T-helper 17 cell (primary cell): ENCODE measurements at regions not wholly inside any gene's neighbourhood (a gene's known extent, or its start where the extent isn't known, plus 50 kb on each side); places are given as distances from the start of the nearest gene placed in this dataset.

Experiments used
- ATAC-seq: fragments of 150-1000 bp; cut with Tn5 transposase; 2 replicates; pipeline ENCODE4 v1.10.0; 2021; ENCODE audit warnings: mild to moderate bottlenecking, moderate library complexity
- DNase-seq, 3 donors: peaks; one replicate each; pipeline versions ENCODE4 v3.0.0 to v3.0.0-alpha.2; 2020 to 2021
- H3K9me3 ChIP-seq: one replicate; pipeline ENCODE4 v1.7.0; 2013; ENCODE audit warnings: low read length, mild to moderate bottlenecking; ENCODE audit not compliant: control insufficient read depth, poor library complexity, severe bottlenecking
- H3K27ac Mint-ChIP-seq: one replicate; pipeline ENCODE4 v1.8.0; 2022; ENCODE audit warnings: mild to moderate bottlenecking, moderate library complexity, mixed read lengths
- H3K27me3 Mint-ChIP-seq: one replicate; pipeline ENCODE4 v1.8.0; 2022; ENCODE audit warnings: mixed read lengths
- H3K36me3 Mint-ChIP-seq: one replicate; pipeline ENCODE4 v1.8.0; 2022; ENCODE audit warnings: low read depth, mixed read lengths
- H3K4me1 Mint-ChIP-seq: one replicate; pipeline ENCODE4 v1.8.0; 2022; ENCODE audit warnings: mild to moderate bottlenecking, mixed read lengths
- H3K4me3 Mint-ChIP-seq: one replicate; pipeline ENCODE4 v1.8.0; 2022; ENCODE audit warnings: mild to moderate bottlenecking, moderate library complexity, mixed read lengths

DNA sequence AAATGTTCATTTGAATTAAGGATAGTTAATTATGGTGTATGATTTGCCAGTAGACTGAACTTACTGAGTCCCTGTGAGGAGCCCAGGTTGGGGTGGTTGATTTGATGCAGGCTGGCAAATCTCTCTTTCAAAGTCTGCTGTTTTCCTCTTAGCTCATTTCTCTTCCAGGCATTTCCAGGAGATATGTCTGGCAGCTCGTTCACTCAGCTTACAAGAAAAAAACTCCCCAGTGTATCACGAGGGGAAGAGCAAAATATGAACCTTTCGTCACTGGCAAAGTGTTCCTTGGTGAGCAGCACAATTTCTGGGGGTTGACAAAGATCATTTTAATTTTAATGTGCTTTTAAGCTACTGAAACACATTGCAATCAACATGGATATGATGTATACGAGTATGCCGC is 244.2 kb downstream of the CBLL2 start:
- ATAC-seq = no peak
- DNase-seq = no peak
- Mint-ChIP-seq H3K36me3 (no peaks in the 10 kb centered on the region), H3K4me1 (no peaks in the 10 kb centered on the region), H3K27me3 (no peaks in the 10 kb centered on the region), H3K27ac (no peak overlapping the region), H3K4me3 (no peak overlapping the region)
- no peaks in the 10 kb centered on the region for H3K9me3 ChIP-seq

DNA sequence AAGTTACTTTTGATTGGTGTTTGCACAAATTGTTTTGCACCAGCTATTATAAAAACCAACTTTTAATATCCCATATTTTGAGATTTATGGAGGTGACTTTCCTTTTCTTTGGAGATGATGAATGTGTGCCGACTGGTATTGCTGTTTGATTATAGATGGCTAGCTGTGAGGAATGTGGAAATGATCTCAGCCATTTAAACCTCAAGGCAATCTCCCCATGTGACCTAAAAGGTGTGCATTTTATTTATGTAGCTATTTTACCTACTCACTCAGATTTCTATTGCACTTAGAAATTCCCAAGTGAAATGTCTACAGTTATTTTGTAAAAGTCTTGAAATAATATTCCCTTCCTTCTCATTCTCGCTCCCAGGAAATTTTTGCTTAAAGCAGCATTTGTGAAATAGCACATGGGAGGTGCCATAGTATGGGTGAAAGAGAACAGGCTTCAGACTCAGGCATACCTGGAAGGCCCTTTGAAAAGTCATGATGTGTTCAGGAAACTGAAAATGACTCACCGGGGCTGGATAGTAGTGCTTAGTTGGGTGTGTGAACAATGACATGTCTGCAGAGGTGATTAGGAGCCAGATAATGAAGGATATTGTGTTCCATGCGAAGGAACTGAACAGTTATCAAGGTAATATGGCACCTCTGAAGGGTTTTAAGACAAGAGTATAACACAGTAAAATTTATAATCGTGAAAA is 247.6 kb downstream of the CBLL2 start:
- Mint-ChIP-seq H3K4me1 (no peaks in the 10 kb centered on the region), H3K36me3 (no peaks in the 10 kb centered on the region), H3K27ac (no peak overlapping the region), H3K4me3 (no peak overlapping the region), H3K27me3 (no peaks in the 10 kb centered on the region)
- no peaks in the 10 kb centered on the region for H3K9me3 ChIP-seq
- DNase-seq (no peak), ATAC-seq (no peak)

DNA sequence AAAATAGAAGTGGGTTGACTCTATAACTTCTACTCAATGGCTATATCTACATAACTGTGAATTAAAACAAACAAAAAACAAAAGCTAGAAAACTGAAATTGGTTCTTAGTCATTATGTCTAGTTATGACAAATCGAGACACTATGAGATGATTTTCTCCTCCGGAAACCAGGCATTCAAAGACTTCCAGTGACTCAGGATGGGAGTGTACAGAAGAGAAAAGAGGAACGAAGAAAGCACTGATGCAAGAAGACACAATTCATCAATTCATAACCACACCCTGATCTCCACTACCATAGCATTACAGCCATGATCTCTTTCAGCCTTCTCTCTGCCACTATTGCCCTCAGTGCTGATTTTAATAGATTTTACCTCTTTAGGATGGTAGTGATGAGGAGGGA is 253.6 kb downstream of the CBLL2 start:
- no peak for ATAC-seq
- H3K27me3 Mint-ChIP-seq = no peaks in the 10 kb centered on the region

DNA sequence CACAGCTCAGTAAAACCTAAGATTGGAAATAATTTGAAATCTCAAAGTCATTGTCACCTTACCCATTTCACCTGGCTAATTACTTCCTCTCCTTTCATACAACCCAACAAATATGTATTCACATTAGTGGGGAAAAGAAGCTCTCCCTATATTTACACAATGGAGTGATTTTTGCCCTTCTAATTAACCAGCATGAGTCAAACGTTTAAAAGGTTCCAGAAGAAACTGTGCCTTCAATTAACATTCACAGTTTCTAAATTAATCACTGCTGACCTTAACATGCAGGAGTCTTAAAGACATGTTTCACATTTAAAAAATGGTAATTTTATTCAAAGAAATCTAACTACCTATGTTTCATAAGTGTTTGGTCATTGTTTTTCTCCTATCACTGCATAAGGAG is 254.6 kb downstream of the CBLL2 start:
- no peaks in the 10 kb centered on the region for H3K4me1 Mint-ChIP-seq
- no peaks in the 10 kb centered on the region for H3K27me3 Mint-ChIP-seq
- H3K36me3 Mint-ChIP-seq = no peaks in the 10 kb centered on the region
- H3K9me3 ChIP-seq = no peaks in the 10 kb centered on the region
- no peak overlapping the region for H3K27ac Mint-ChIP-seq
- ATAC-seq (no peak), DNase-seq (no peak)
- H3K4me3 Mint-ChIP-seq = no peak overlapping the region

More for the DNA sequence above, 253.6 kb downstream of the CBLL2 start:
- Mint-ChIP-seq H3K4me3 (peak overlapping the region; percentile 42), H3K27ac (no peak overlapping the region), H3K36me3 (no peaks in the 10 kb centered on the region), H3K4me1 (no peaks in the 10 kb centered on the region)
- no peak for DNase-seq
- no peaks in the 10 kb centered on the region for H3K9me3 ChIP-seq

DNA sequence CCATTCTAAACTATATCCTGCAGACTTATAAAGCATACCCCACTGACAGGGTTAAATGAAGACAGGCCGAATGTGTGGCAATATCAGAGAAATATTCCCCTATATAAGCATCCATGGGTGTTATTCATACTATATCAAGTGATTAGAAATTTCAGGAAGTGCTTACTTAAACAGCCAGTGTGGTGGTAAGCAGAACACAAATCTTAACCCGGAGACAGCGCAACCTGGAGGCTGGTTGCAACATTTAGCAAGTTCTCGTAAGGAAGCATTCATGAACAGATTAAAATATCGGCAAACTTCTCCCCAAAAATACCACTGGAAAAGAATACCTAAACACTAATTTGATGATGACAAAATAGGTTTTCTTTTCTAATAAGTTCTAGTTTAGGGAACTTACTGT is 261.2 kb downstream of the CBLL2 start:
- DNase-seq (no peak), ATAC-seq (no peak)
- no peaks in the 10 kb centered on the region for H3K4me1 Mint-ChIP-seq
- H3K27ac Mint-ChIP-seq = no peak overlapping the region
- H3K27me3 Mint-ChIP-seq = no peaks in the 10 kb centered on the region
- no peak overlapping the region for H3K4me3 Mint-ChIP-seq
- H3K9me3 ChIP-seq = no peaks in the 10 kb centered on the region
- no peaks in the 10 kb centered on the region for H3K36me3 Mint-ChIP-seq

DNA sequence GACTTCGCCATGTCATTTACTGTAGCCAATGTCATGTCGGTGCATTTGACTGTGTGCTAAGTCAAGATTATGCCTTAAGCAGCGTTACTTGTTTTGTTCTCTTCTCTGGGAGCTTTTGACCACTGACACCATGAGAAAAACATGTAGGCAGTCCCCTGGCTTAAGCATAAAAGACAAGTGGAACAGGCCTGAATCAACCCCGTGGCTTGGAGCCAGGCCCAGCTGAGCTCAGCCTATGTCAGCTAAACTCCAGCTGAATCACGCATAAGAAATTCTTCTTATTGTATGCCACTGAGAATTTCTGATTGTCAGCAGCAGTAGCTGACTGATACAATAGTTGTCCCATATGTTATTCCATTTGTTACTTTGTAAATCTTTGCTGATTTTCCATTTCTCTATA is 261.9 kb downstream of the CBLL2 start:
- Mint-ChIP-seq H3K27ac (no peak overlapping the region), H3K36me3 (no peaks in the 10 kb centered on the region), H3K4me1 (no peaks in the 10 kb centered on the region), H3K4me3 (no peak overlapping the region), H3K27me3 (no peaks in the 10 kb centered on the region)
- H3K9me3 ChIP-seq = no peaks in the 10 kb centered on the region
- no peak for DNase-seq
- no peak for ATAC-seq

DNA sequence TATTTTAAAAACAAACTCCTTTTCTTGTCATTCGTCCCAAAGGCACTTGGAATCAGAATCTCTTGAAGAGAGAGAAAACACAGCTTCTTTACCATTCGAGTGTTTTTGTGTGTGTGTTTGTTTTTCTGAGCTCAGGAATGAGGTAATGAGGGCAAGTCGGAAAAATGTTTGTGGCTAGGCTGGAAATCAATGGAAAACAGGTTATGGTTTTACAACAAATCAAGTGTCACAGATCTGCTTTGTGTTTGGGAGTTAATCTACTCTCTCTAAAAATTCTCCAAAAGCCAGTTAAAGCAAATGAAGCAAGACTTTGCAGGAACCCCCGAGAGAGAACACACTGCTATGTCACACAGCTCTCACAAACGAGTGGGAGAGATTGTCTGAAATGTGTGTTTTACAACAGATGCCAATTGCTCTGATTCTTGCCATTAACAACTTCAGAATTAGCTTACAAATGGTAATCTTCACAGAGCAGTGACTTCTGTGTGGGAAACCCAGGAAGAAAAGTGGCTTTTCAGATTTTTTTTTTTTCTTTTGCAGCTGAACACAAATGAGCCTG is 264.1 kb downstream of the CBLL2 start:
- no peak overlapping the region for H3K27ac Mint-ChIP-seq

DNA sequence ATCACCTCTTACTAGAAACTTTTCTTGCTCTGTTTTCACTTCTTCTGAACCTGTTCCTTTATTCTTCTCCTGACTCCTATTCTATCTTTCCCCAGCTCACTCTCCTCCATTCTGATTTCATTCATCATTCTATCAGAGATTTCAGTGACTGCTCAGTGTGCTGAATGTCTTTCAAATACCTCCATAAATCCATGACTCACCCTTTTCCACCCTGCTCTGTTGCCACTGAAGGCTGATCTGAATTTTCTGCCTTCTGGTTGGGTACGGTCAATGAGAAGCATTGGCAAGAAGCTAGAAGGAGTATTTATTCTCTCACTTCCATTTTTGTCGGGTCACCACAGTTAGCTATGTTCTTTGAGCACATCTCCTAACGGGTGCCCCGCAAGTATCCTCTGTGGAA is 265.9 kb downstream of the CBLL2 start:
- no peaks in the 10 kb centered on the region for H3K9me3 ChIP-seq
- H3K27ac Mint-ChIP-seq = no peak overlapping the region
- H3K27me3 Mint-ChIP-seq = no peaks in the 10 kb centered on the region
- ATAC-seq = no peak
- no peak overlapping the region for H3K4me3 Mint-ChIP-seq
- no peaks in the 10 kb centered on the region for H3K36me3 Mint-ChIP-seq
- no peak for DNase-seq
- H3K4me1 Mint-ChIP-seq = no peaks in the 10 kb centered on the region

More for the DNA sequence above, 264.1 kb downstream of the CBLL2 start:
- H3K9me3 ChIP-seq = no peaks in the 10 kb centered on the region
- H3K4me3 Mint-ChIP-seq = no peak overlapping the region
- no peaks in the 10 kb centered on the region for H3K4me1 Mint-ChIP-seq
- H3K36me3 Mint-ChIP-seq = no peaks in the 10 kb centered on the region
- ATAC-seq = no peak
- DNase-seq = no peak
- H3K27me3 Mint-ChIP-seq = no peaks in the 10 kb centered on the region

DNA sequence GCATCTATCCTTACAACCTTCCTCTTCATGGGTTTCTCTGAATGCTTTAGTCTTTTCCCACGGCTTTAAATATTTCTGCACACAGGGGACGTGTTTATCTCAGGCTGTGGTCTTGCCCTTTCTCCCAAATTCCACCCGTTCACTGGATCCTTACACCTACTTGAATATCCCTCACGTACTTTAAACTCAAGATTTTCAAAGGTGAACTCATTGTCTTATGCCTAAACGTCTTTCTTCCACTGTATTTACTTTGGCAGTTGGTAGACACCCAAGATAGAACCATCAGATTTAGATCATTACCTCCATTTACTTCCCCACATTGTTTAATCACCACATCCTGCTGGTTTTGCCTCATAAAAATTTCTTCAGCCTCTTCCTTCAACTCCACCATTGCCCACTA is 269.2 kb downstream of the CBLL2 start:
- no peaks in the 10 kb centered on the region for H3K36me3 Mint-ChIP-seq

DNA sequence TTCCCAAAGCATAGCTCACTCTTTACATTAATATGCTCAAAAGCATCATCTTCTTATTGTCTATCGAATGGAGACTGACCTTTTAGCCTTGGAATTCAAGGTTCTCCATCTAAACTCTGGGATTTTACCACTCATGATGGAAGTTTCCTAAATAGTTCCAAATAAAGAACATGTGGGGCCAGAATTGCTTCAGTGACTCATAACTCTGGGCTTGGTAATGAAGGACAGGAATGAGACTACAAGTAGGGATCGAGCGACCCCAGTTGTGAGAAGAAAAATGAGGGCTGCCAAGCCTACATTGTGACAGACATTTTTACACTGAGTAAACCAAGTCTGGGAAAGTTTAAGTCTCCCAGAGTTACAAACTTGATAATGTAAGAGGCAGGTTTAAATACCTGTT is 269.9 kb downstream of the CBLL2 start:
- ATAC-seq (no peak), DNase-seq (no peak)
- Mint-ChIP-seq H3K27me3 (no peaks in the 10 kb centered on the region), H3K4me3 (no peak overlapping the region), H3K36me3 (no peaks in the 10 kb centered on the region), H3K27ac (no peak overlapping the region), H3K4me1 (no peaks in the 10 kb centered on the region)
- no peaks in the 10 kb centered on the region for H3K9me3 ChIP-seq

More for the DNA sequence above, 269.2 kb downstream of the CBLL2 start:
- no peaks in the 10 kb centered on the region for H3K4me1 Mint-ChIP-seq
- no peak overlapping the region for H3K27ac Mint-ChIP-seq
- no peak for DNase-seq
- ATAC-seq = no peak
- H3K4me3 Mint-ChIP-seq = no peak overlapping the region
- no peaks in the 10 kb centered on the region for H3K9me3 ChIP-seq
- H3K27me3 Mint-ChIP-seq = no peaks in the 10 kb centered on the region

DNA sequence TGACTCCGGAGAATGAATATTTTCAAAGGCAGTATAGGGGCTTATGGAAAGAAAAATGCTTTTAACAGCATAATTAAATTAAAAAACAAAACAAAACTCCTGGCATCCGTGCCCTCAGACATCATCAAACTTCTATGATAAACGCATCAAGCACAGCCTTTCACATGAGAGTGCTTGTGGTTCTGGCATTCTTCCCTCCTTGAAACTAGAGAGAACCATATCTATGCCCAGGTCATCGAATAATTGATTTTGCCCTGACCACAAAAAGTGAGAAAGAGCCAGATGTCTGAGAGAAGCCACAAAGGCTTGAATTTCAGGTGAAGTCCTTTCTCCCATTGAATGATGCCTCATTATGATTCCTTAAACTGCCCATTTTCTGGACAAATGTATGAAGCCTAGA is 286.8 kb downstream of the CBLL2 start:
- H3K4me1 Mint-ChIP-seq = no peaks in the 10 kb centered on the region
- H3K9me3 ChIP-seq = no peaks in the 10 kb centered on the region
- H3K27ac Mint-ChIP-seq = no peak overlapping the region
- H3K36me3 Mint-ChIP-seq = no peaks in the 10 kb centered on the region
- ATAC-seq = no peak
- no peak overlapping the region for H3K4me3 Mint-ChIP-seq
- no peak for DNase-seq
- H3K27me3 Mint-ChIP-seq = no peaks in the 10 kb centered on the region

DNA sequence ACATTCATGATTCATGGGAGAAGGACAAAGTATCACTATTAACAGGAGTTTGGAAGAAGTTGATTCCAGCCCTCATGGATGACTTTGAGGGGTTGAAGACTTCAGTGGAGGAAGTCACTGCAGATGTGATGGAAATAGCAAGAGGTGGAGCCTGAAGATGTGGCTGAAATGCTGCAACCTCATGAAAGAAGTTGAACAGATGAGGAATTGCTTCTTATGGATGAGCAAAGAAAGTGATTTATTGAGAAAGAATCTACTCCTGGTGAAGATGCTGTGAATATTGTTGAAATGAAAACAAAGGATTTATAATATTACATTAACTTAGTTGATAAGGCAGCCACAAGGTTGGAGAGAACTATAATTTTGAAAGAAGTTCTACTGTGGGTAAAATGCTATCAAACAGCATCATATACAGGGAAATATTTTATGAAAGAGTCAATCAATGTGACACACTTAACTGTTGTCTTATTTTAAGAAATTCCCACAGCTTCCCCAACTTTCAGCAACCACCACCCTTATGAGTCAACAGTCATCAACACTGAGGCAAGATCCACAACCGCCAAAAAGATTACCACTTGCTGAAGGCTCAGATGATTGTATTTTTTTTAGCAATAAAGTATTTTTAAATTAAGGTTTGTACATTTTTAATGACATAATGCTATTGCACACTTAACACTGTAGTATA is 302.6 kb downstream of the CBLL2 start:
- no peak for DNase-seq
- no peaks in the 10 kb centered on the region for H3K36me3 Mint-ChIP-seq

DNA sequence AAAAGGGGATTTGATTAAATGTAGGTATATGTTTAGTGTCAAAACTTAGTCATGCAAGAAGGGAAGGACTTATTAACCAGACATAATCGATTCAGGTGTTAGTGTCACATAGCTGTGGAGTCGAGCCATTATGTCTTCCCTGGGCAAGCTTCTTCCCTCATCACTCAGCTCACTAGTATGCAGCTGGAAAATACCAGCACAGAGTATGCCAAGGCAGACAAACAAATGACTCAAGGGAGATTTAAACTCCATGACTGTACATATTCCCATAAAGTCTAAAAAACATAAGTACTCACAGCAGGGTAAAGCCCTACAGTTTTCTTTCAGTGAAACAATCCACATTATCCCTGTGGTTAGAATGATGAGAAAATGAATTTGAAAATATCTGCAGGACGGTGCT is 304.5 kb downstream of the CBLL2 start:
- H3K36me3 Mint-ChIP-seq = no peaks in the 10 kb centered on the region
- H3K9me3 ChIP-seq = no peaks in the 10 kb centered on the region
- no peak for ATAC-seq
- no peaks in the 10 kb centered on the region for H3K4me1 Mint-ChIP-seq
- DNase-seq = no peak
- no peak overlapping the region for H3K4me3 Mint-ChIP-seq
- H3K27me3 Mint-ChIP-seq = no peaks in the 10 kb centered on the region
- no peak overlapping the region for H3K27ac Mint-ChIP-seq

More for the DNA sequence above, 302.6 kb downstream of the CBLL2 start:
- Mint-ChIP-seq H3K27ac (no peak overlapping the region), H3K4me1 (no peaks in the 10 kb centered on the region), H3K27me3 (no peaks in the 10 kb centered on the region), H3K4me3 (no peak overlapping the region)
- no peaks in the 10 kb centered on the region for H3K9me3 ChIP-seq
- ATAC-seq = no peak

DNA sequence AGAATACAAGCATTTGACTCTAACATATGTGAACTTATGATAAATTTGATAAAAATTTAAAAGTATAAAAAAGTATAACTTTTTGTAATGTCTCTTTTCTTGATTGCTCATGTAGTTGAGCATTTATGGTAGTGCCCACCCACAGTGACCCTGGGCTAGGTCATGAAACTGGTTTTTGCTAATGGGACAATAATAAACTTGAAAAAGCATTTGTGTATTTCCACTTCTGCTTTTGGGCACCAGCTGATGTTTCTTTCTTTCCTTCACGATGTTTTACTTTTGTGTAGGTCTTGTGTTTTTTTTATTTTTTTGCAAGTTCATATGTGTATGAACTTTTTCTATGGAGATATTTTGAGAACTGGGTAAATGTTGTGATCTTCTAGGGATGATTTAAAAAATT is 313.1 kb downstream of the CBLL2 start:
- no peak for DNase-seq
- no peak for ATAC-seq
- no peaks in the 10 kb centered on the region for H3K9me3 ChIP-seq
- Mint-ChIP-seq H3K4me1 (no peaks in the 10 kb centered on the region), H3K27me3 (no peaks in the 10 kb centered on the region), H3K36me3 (no peaks in the 10 kb centered on the region), H3K4me3 (no peak overlapping the region), H3K27ac (no peak overlapping the region)
